ENCODE measurements at regions not wholly inside any gene's neighbourhood (a gene's known extent, or its start where the extent isn't known, plus 50 kb on each side); places are given as distances from the start of the nearest gene placed in this dataset.

- no peak overlapping the region for H3K4me3 Mint-ChIP-seq
- ATAC-seq (ENCODE audit: low read depth) (no peak), DNase-seq (ENCODE audit: low spot score in 2 of 2) (no peak)
- H3K9me3 Mint-ChIP-seq, result no peaks in the 10 kb centered on the region
- H3K27me3 Mint-ChIP-seq, result peaks cover 3% of the 10 kb centered on the region
- no peaks in the 10 kb centered on the region for H3K36me3 Mint-ChIP-seq
- H3K4me1 Mint-ChIP-seq, result peaks cover 3% of the 10 kb centered on the region
- H3K27ac Mint-ChIP-seq, result no peak overlapping the region
Measured at GRCh38 chr10:124291001-124291701, 127.6 kb downstream of the OAT start.

DNA sequence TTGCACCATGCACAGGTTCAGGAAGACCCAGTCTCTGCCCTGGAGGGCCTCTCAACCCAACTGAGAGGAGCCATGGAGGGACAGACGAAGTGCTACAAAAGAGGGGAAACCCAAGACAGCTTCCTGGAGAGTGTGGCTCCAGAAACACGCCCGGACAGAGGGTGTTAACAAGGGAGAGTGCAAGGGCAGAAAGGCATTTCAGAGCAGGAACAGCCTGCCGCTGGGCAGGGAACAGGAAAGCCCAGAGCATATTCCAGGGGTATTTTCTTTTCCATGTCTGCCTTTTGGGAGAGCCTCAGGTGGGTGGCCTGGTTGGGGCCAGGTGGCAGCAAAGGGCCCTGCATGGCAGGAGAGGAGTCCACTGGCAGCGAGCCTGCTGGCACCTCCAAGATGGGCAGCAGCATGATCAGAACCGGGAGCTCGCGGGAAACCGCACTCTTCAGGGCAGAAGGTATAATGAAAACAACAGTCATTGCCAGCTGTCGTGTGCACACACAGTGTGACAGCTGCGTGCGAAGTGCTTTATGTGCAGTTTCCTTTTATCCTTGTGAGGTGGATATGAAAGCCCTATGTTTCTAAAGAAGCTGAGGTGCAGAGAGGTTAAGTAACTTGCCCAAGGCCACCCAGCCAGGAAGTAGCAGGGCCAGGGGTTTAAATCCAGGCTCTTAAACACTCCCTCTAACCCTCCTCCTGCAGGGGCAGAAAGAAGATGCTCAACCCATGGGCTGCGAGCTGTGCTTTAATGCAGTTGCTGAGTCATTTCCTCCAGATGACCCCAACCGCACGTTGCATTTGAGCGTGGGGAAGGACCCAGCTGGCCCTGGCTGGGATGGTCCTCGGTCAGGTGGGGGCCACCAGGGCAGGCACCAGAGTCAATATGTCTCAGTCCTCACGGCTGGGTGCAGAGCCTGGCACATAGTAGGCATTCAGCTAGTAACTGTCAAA is 128.6 kb downstream of the OAT start:
- Mint-ChIP-seq H3K9me3 (no peaks in the 10 kb centered on the region), H3K4me3 (no peak overlapping the region)
- DNase-seq (ENCODE audit: low spot score in 2 of 2), result no peak

DNA sequence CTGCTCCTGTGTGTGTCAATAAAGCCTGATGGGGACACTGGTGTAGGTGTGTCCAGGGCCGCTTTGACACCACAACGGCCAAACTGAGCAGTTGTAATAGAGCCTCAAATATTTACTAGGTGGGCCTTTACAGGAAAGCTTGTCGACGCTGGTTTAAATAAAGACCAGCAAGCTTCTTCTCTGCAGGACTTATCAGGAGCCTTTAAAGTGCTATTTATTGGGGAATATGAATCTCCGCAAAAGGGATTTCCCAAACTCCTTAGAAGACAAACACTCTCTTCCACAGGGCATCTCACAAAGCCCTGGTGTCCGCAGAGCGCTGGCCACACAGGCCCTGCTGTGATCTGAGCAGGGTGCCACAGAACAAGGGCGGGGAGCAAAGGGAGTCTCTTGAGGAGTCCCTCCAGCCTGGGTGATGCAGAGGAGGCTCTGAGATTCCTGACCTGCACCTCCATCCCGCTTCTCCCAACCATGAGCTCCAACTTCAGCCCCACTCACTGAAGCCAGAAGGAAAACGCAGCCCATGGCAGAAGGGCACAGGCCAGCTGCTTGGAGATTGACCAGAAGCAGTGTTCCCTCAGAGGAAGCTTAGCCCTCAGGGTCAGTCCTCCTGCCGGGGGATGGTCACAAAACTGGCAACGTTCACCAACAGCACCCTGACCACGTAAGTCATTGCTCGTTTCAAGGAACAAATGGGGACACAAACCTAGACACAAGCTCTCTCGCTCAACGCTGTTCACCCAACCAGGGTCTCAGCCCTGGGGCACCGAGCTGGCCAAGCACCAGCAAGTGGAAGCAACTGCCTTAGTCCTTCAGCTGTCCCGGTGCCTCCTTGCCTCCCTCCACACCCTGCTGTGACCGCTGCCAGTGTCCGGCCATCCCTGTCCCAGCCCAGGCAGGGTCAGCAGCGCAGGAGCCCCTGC is 129.5 kb downstream of the OAT start:
- Mint-ChIP-seq H3K27ac (no peak overlapping the region), H3K36me3 (no peaks in the 10 kb centered on the region), H3K27me3 (peaks cover 3% of the 10 kb centered on the region), H3K9me3 (no peaks in the 10 kb centered on the region), H3K4me1 (peaks cover 3% of the 10 kb centered on the region), H3K4me3 (no peak overlapping the region)
- ATAC-seq (ENCODE audit: low read depth) (no peak), DNase-seq (ENCODE audit: low spot score in 2 of 2) (no peak)

More for the DNA sequence above, 128.6 kb downstream of the OAT start:
- Mint-ChIP-seq H3K27ac (no peak overlapping the region), H3K27me3 (peaks cover 3% of the 10 kb centered on the region), H3K36me3 (no peaks in the 10 kb centered on the region), H3K4me1 (peaks cover 3% of the 10 kb centered on the region)
- no peak for ATAC-seq (ENCODE audit: low read depth)

- peaks cover 3% of the 10 kb centered on the region for H3K4me1 Mint-ChIP-seq
- DNase-seq (ENCODE audit: low spot score in 2 of 2) (no peak), ATAC-seq (ENCODE audit: low read depth) (no peak)
- H3K4me3 Mint-ChIP-seq, result no peak overlapping the region
- no peaks in the 10 kb centered on the region for H3K36me3 Mint-ChIP-seq
- H3K27me3 Mint-ChIP-seq, result peaks cover 3% of the 10 kb centered on the region
- H3K9me3 Mint-ChIP-seq, result no peaks in the 10 kb centered on the region
- H3K27ac Mint-ChIP-seq, result no peak overlapping the region
Measured at GRCh38 chr10:124288486-124288885, 130.2 kb downstream of the OAT start.

DNA sequence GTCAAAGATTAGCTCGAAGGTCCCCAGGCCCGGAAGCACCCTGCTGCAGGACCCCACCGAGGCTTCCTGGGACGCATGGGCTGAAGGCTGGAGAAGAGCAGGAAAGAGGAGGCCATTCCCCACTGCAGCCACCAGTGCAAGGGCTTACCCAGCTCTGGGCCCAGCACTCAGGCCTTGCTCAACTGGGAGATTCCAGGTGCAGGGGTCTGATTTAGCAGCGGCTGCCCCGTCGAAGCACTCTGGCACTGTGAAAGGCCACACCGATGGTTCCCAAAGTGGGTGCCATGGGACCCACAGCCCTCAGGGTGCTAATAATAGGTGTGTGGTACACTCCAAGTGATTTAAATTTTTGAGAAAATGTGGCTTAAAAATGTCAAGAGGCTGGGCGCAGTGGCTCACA is 130.9 kb downstream of the OAT start:
- Mint-ChIP-seq H3K27me3 (peaks cover 3% of the 10 kb centered on the region), H3K36me3 (no peaks in the 10 kb centered on the region), H3K9me3 (no peaks in the 10 kb centered on the region), H3K4me1 (peaks cover 3% of the 10 kb centered on the region), H3K27ac (no peak overlapping the region), H3K4me3 (no peak overlapping the region)
- ATAC-seq (ENCODE audit: low read depth), result no peak
- DNase-seq (ENCODE audit: low spot score in 2 of 2), result no peak

DNA sequence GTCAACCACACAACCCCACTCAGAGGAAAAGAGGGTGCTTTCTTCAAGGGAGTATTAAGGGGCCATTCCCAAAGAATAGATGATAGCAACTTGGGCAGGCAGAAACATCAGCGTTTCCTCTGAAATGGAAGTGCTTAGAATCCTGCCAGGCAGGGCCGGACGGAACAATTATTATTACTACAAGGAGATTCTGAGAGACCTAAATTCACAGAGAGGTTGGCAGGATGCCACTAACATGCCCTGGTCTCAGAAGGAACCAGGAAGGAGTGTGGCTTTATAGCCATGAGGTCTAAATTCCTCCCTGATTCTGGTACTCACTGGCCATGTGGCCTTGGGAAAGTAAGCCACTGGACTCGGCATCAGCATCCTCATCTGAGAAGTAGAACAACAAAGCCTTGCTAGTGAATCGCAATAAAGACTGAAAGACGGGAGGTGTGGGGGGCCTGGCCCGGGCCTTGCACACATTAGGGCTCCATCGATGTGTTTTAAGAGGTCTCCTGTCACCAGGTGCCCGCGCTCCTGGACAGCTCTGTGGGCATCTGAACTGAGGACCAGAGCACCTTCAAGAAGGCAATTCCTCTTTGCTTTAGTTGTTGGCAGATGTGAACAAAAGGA is 131.5 kb downstream of the OAT start:
- Mint-ChIP-seq H3K27ac (no peak overlapping the region), H3K9me3 (no peaks in the 10 kb centered on the region), H3K36me3 (no peaks in the 10 kb centered on the region), H3K4me3 (no peak overlapping the region), H3K27me3 (peaks cover 3% of the 10 kb centered on the region), H3K4me1 (peaks cover 3% of the 10 kb centered on the region)
- ATAC-seq (ENCODE audit: low read depth) (no peak), DNase-seq (ENCODE audit: low spot score in 2 of 2) (no peak)

DNA sequence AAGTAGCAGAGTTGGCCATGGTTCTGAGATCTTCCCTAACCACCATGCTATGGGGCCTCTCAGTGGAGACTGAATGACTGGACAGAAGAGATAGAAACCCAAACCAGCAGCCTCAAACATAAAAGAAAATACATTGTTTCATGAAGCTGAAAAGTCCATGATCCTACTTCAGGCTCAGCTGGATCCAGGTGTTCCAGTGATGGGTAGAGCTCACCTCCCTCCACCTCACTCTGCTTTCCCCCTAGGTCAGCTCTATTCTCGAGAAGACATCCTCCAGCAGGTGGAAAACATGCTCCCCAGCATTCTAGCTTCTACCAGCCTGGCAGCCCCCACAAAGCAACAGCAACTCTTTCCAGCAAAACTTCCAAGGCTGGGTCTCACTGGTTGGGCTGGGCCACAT is 132.1 kb downstream of the OAT start:
- H3K4me1 Mint-ChIP-seq, result peaks cover 3% of the 10 kb centered on the region
- H3K27me3 Mint-ChIP-seq, result peaks cover 3% of the 10 kb centered on the region
- ATAC-seq (ENCODE audit: low read depth) (no peak), DNase-seq (ENCODE audit: low spot score in 2 of 2) (no peak)
- no peak overlapping the region for H3K27ac Mint-ChIP-seq
- no peak overlapping the region for H3K4me3 Mint-ChIP-seq
- no peaks in the 10 kb centered on the region for H3K36me3 Mint-ChIP-seq
- no peaks in the 10 kb centered on the region for H3K9me3 Mint-ChIP-seq

- no peak for DNase-seq (ENCODE audit: low spot score in 2 of 2)
- Mint-ChIP-seq H3K4me1 (no peaks in the 10 kb centered on the region), H3K27me3 (peaks cover 3% of the 10 kb centered on the region), H3K9me3 (no peaks in the 10 kb centered on the region), H3K27ac (no peak overlapping the region), H3K36me3 (no peaks in the 10 kb centered on the region), H3K4me3 (peak overlapping the region; percentile 34)
- ATAC-seq (ENCODE audit: low read depth), result peak; percentile 59
Measured at GRCh38 chr10:124285587-124286527, 132.9 kb downstream of the OAT start.

GRCh38 chr10:124283949-124284250 is 134.8 kb downstream of the OAT start:
- no peak overlapping the region for H3K4me3 Mint-ChIP-seq
- ATAC-seq (ENCODE audit: low read depth) (no peak), DNase-seq (ENCODE audit: low spot score in 2 of 2) (no peak)
- H3K9me3 Mint-ChIP-seq, result peaks cover under 1% of the 10 kb centered on the region
- peaks cover 3% of the 10 kb centered on the region for H3K27me3 Mint-ChIP-seq
- H3K4me1 Mint-ChIP-seq, result no peaks in the 10 kb centered on the region
- no peak overlapping the region for H3K27ac Mint-ChIP-seq
- H3K36me3 Mint-ChIP-seq, result no peaks in the 10 kb centered on the region

- Mint-ChIP-seq H3K27ac (no peak overlapping the region), H3K9me3 (peaks cover 4% of the 10 kb centered on the region), H3K36me3 (no peaks in the 10 kb centered on the region), H3K4me1 (no peaks in the 10 kb centered on the region), H3K4me3 (no peak overlapping the region), H3K27me3 (peaks cover under 1% of the 10 kb centered on the region)
- ATAC-seq (ENCODE audit: low read depth), result no peak
- no peak for DNase-seq (ENCODE audit: low spot score in 2 of 2)
Measured at GRCh38 chr10:124283215-124283948, 135.3 kb downstream of the OAT start.

- peaks cover 4% of the 10 kb centered on the region for H3K9me3 Mint-ChIP-seq
- H3K27ac Mint-ChIP-seq, result no peak overlapping the region
- H3K4me1 Mint-ChIP-seq, result no peaks in the 10 kb centered on the region
- ATAC-seq (ENCODE audit: low read depth) (no peak), DNase-seq (ENCODE audit: low spot score in 2 of 2) (no peak)
- H3K4me3 Mint-ChIP-seq, result no peak overlapping the region
- no peaks in the 10 kb centered on the region for H3K27me3 Mint-ChIP-seq
- no peaks in the 10 kb centered on the region for H3K36me3 Mint-ChIP-seq
Measured at GRCh38 chr10:124282326-124282725, 136.4 kb downstream of the OAT start.

- Mint-ChIP-seq H3K4me1 (no peaks in the 10 kb centered on the region), H3K4me3 (no peak overlapping the region), H3K27me3 (no peaks in the 10 kb centered on the region), H3K36me3 (no peaks in the 10 kb centered on the region), H3K27ac (no peak overlapping the region), H3K9me3 (peaks cover 4% of the 10 kb centered on the region)
- ATAC-seq (ENCODE audit: low read depth) (no peak), DNase-seq (ENCODE audit: low spot score in 2 of 2) (no peak)
Measured at GRCh38 chr10:124281666-124282065, 137.1 kb downstream of the OAT start.

All from memory B cell (primary cell).